ENCODE measurements at regions not wholly inside any gene's neighbourhood (a gene's known extent, or its start where the extent isn't known, plus 50 kb on each side); places are given as distances from the start of the nearest gene placed in this dataset.

GRCh38 chr18:10247742-10248082 lies 206.7 kb upstream of the APCDD1 start:
- TF ChIP-seq TCF12 (IDR thresholded peaks at IDR 0.05; ENCODE audit: low read depth) (no peak), ZBTB7A (IDR thresholded peaks at IDR 0.05; ENCODE audit: low read depth) (no peak), TAF1 (IDR thresholded peaks at IDR 0.05; ENCODE audit: low read depth) (no peak), RAD21 (IDR thresholded peaks at IDR 0.05; ENCODE audit: low read depth) (no peak), REST (IDR thresholded peaks at IDR 0.05; ENCODE audit: low read depth) (no peak), CREB1 (IDR thresholded peaks at IDR 0.05; ENCODE audit: low read depth) (no peak), TEAD4 (IDR thresholded peaks at IDR 0.05) (no peak), CEBPB (IDR thresholded peaks at IDR 0.05) (no peak), EP300 (IDR thresholded peaks at IDR 0.05; ENCODE audit: borderline replicate concordance) (no peak), NFIC (IDR thresholded peaks at IDR 0.05) (no peak), EGR1 (IDR thresholded peaks at IDR 0.05) (no peak), MAX (IDR thresholded peaks at IDR 0.05) (no peak), YY1 (IDR thresholded peaks at IDR 0.05; ENCODE audit: low read depth) (no peak), FOXM1 (IDR thresholded peaks at IDR 0.05; ENCODE audit: borderline replicate concordance, low read depth) (no peak), USF1 (IDR thresholded peaks at IDR 0.05) (no peak)

GRCh38 chr18:10248738-10249137 lies 205.7 kb upstream of the APCDD1 start:
- no peak for TF ChIP-seq CREB1 (IDR thresholded peaks at IDR 0.05; ENCODE audit: low read depth)
- TF ChIP-seq RAD21 (IDR thresholded peaks at IDR 0.05; ENCODE audit: low read depth): no peak
- TF ChIP-seq FOXM1 (IDR thresholded peaks at IDR 0.05; ENCODE audit: borderline replicate concordance, low read depth): no peak
- TF ChIP-seq EGR1 (IDR thresholded peaks at IDR 0.05): no peak
- TF ChIP-seq TCF12 (IDR thresholded peaks at IDR 0.05; ENCODE audit: low read depth): no peak
- TF ChIP-seq TEAD4 (IDR thresholded peaks at IDR 0.05): no peak
- no peak for TF ChIP-seq ZBTB7A (IDR thresholded peaks at IDR 0.05; ENCODE audit: low read depth)
- no peak for TF ChIP-seq MAX (IDR thresholded peaks at IDR 0.05)
- TF ChIP-seq NFIC (IDR thresholded peaks at IDR 0.05): no peak
- TF ChIP-seq USF1 (IDR thresholded peaks at IDR 0.05): no peak
- no peak for TF ChIP-seq EP300 (IDR thresholded peaks at IDR 0.05; ENCODE audit: borderline replicate concordance)

GRCh38 chr18:10249270-10249669 lies 205.2 kb upstream of the APCDD1 start:
- TF ChIP-seq MAX (IDR thresholded peaks at IDR 0.05): no peak
- TF ChIP-seq CREB1 (IDR thresholded peaks at IDR 0.05; ENCODE audit: low read depth): no peak
- no peak for TF ChIP-seq CEBPB (IDR thresholded peaks at IDR 0.05)
- no peak for TF ChIP-seq FOXM1 (IDR thresholded peaks at IDR 0.05; ENCODE audit: borderline replicate concordance, low read depth)
- TF ChIP-seq TEAD4 (IDR thresholded peaks at IDR 0.05): no peak
- no peak for TF ChIP-seq NFIC (IDR thresholded peaks at IDR 0.05)
- TF ChIP-seq TCF12 (IDR thresholded peaks at IDR 0.05; ENCODE audit: low read depth): no peak
- no peak for TF ChIP-seq EGR1 (IDR thresholded peaks at IDR 0.05)
- no peak for TF ChIP-seq ZBTB7A (IDR thresholded peaks at IDR 0.05; ENCODE audit: low read depth)
- no peak for TF ChIP-seq USF1 (IDR thresholded peaks at IDR 0.05)
- no peak for TF ChIP-seq EP300 (IDR thresholded peaks at IDR 0.05; ENCODE audit: borderline replicate concordance)

- TF ChIP-seq FOXM1 (IDR thresholded peaks at IDR 0.05; ENCODE audit: borderline replicate concordance, low read depth) (no peak), EGR1 (IDR thresholded peaks at IDR 0.05) (no peak), CEBPB (IDR thresholded peaks at IDR 0.05) (no peak), USF1 (IDR thresholded peaks at IDR 0.05) (no peak), RAD21 (IDR thresholded peaks at IDR 0.05; ENCODE audit: low read depth) (no peak), MAX (IDR thresholded peaks at IDR 0.05) (no peak), REST (IDR thresholded peaks at IDR 0.05; ENCODE audit: low read depth) (no peak), TCF12 (IDR thresholded peaks at IDR 0.05; ENCODE audit: low read depth) (no peak), TEAD4 (IDR thresholded peaks at IDR 0.05) (no peak), NFIC (IDR thresholded peaks at IDR 0.05) (no peak), CREB1 (IDR thresholded peaks at IDR 0.05; ENCODE audit: low read depth) (no peak), EP300 (IDR thresholded peaks at IDR 0.05; ENCODE audit: borderline replicate concordance) (no peak), YY1 (IDR thresholded peaks at IDR 0.05; ENCODE audit: low read depth) (no peak), TAF1 (IDR thresholded peaks at IDR 0.05; ENCODE audit: low read depth) (no peak), ZBTB7A (IDR thresholded peaks at IDR 0.05; ENCODE audit: low read depth) (no peak)
Observed at GRCh38 chr18:10249801-10250200, 204.6 kb upstream of the APCDD1 start.

Measured in Ishikawa (cell line).